Activated B cell treated with CpG ODN at 0.5 μM for 24 hours (primary cell): ENCODE measurements at regions not wholly inside any gene's neighbourhood (a gene's known extent, or its start where the extent isn't known, plus 50 kb on each side); places are given as distances from the start of the nearest gene placed in this dataset.

Experiments
- ATAC-seq: fragments of 200-7000 bp; cut with Tn5 transposase; one replicate; pipeline ENCODE4 v1.10.0; 2021; ENCODE audit warnings: low read depth, mild to moderate bottlenecking, moderate library complexity
- CTCF ChIA-PET: fragments of 350-600 bp; sonication (Branson Sonifier 250); formaldehyde crosslinking; loops from one replicate; lab custom pipeline; 2021; ENCODE audit warnings: antibody characterized with exemption; lab: Charles Lee
- POLR2A ChIA-PET: fragments of 350-600 bp; sonication (Branson Sonifier 250); formaldehyde crosslinking; loops from one replicate; lab custom pipeline; 2021; ENCODE audit warnings: antibody characterized with exemption; lab: Charles Lee
- DNase-seq: peaks from one replicate; pipeline ENCODE4 v3.0.0; 2022
- H3K27ac Mint-ChIP-seq: one replicate; pipeline ENCODE4 v1.8.0; 2020; ENCODE audit warnings: mixed read lengths
- H3K27me3 Mint-ChIP-seq: one replicate; pipeline ENCODE4 v1.8.0; 2021; ENCODE audit warnings: mixed read lengths
- H3K36me3 Mint-ChIP-seq: one replicate; pipeline ENCODE4 v1.8.0; 2021; ENCODE audit warnings: low read depth, mixed read lengths
- H3K4me1 Mint-ChIP-seq: one replicate; pipeline ENCODE4 v1.8.0; 2021; ENCODE audit warnings: mixed read lengths
- H3K4me3 Mint-ChIP-seq: one replicate; pipeline ENCODE4 v1.8.0; 2020; ENCODE audit warnings: mild to moderate bottlenecking, mixed read lengths
- H3K9me3 Mint-ChIP-seq: one replicate; pipeline ENCODE4 v1.8.0; 2020; ENCODE audit warnings: mixed read lengths
- intact Hi-C: fragments of 100-400 bp; cut with micrococcal nuclease; formaldehyde crosslinking; loops from one replicate; pipeline ENCODE4 v1.15.1; 2024
- TF ChIP-seq, protein P1 (sequence below): fragments of 200-600 bp; IDR thresholded peaks from one replicate; pipeline ENCODE4 v1.8.0; 2022; ENCODE audit warnings: antibody characterized with exemption, mild to moderate bottlenecking

DNA sequence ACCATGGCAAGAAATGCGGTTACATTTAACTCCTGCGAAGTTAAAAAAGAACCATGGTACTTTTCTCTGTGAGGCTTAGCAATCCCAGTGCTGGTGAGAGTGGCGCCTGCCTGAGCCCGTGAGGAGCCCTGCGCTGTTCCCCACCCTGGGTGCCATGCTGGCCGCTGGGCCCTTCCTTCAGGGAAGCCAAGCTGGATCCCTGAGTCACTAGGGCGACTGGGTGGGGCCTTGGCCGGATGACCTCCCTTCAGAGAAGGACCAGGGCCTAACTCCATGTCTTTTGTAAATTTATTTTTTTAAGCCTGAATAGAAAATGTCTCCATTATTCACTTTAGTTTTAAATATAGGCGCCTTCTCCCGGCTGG lies 209.1 kb downstream of the ERMARD start:
- no peak overlapping the region for H3K27ac Mint-ChIP-seq
- H3K27me3 Mint-ChIP-seq: peaks cover 18% of the 10 kb centered on the region
- CTCF ChIA-PET: no interaction called here
- POLR2A ChIA-PET: no interaction called here
- H3K9me3 Mint-ChIP-seq: no peaks in the 10 kb centered on the region
- DNase-seq: peak; percentile 7
- no peak overlapping the region for H3K4me3 Mint-ChIP-seq
- ATAC-seq: no peak
- intact Hi-C loops: no loop called here
- no peaks in the 10 kb centered on the region for H3K36me3 Mint-ChIP-seq
- TF ChIP-seq, protein P1, sequence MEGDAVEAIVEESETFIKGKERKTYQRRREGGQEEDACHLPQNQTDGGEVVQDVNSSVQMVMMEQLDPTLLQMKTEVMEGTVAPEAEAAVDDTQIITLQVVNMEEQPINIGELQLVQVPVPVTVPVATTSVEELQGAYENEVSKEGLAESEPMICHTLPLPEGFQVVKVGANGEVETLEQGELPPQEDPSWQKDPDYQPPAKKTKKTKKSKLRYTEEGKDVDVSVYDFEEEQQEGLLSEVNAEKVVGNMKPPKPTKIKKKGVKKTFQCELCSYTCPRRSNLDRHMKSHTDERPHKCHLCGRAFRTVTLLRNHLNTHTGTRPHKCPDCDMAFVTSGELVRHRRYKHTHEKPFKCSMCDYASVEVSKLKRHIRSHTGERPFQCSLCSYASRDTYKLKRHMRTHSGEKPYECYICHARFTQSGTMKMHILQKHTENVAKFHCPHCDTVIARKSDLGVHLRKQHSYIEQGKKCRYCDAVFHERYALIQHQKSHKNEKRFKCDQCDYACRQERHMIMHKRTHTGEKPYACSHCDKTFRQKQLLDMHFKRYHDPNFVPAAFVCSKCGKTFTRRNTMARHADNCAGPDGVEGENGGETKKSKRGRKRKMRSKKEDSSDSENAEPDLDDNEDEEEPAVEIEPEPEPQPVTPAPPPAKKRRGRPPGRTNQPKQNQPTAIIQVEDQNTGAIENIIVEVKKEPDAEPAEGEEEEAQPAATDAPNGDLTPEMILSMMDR: no peak
- peaks cover 23% of the 10 kb centered on the region for H3K4me1 Mint-ChIP-seq

DNA sequence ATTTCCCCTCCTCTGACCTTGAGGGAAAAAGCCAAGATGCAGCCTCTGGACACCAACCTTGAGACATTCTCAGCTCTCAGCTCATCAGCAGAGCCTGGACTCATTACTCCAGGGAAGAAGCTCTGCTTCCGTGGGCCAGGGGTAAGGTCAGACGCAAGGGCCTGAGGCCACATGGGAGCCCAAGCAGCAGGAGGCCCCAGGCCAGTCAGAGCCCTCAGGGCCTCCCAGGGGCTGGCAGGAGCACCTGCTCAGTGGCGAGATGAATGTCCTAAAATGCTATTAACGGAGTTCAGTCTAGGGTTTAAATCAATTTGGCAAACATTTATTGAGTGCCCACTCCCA lies 208.6 kb downstream of the ERMARD start:
- Mint-ChIP-seq H3K36me3 (no peaks in the 10 kb centered on the region), H3K27ac (no peak overlapping the region), H3K9me3 (no peaks in the 10 kb centered on the region), H3K4me3 (no peak overlapping the region), H3K4me1 (peaks cover 23% of the 10 kb centered on the region), H3K27me3 (peaks cover 18% of the 10 kb centered on the region)
- TF ChIP-seq, protein P1: no peak
- ChIA-PET POLR2A (no interaction called here), CTCF (no interaction called here)
- intact Hi-C loops: no loop called here
- DNase-seq (no peak), ATAC-seq (no peak)

DNA sequence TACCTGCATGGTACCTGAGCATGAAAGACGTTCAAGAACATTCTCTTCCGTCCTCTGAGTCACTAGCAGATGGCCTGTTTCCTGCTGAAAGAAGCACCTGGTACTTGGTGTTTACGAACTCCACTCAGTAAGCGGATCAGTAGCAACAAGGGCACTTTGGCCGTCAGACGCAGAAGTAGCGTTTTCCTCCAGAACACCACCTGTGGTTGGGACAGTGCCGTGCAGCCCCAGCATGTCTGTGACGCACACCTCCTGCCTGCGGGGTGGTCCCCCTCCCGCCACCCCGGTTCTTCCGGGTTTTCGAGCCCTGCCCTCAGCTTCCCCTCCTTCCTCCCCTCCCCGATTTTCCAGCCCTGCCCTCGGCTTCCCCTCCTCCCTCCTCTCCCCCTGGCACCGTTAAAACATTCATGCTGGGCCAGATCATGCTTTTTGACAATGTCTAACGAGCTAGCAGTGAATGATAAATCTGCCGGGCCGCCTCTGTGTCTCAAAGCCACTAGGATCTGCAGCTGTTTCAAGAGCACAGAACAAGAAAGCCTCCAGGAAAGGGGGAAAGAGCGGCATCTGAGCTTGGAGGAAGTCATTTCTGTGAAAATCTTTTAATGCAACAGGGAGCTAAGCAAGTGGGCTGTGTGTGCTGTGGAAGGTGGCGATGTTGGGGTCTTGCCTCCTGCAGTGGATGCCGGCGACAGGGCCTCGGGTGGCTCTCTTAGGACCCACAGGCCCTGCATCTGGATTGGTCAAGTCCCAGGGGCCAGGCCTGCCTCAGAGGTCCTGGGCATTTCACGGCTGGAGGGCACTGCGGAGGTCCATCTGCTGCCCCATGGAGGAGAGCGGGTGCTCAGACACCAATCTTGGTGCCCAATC lies 207.9 kb downstream of the ERMARD start:
- H3K27me3 Mint-ChIP-seq: peaks cover 18% of the 10 kb centered on the region
- H3K9me3 Mint-ChIP-seq: no peaks in the 10 kb centered on the region
- DNase-seq: peak; percentile 33
- no peaks in the 10 kb centered on the region for H3K36me3 Mint-ChIP-seq
- ChIA-PET CTCF (no interaction called here), POLR2A (interaction anchor here (1.0 kb wide), 1 partner anchor 257 kb away, joined by 3 read pairs; no protein-coding TSS in a partner anchor)
- peaks cover 23% of the 10 kb centered on the region for H3K4me1 Mint-ChIP-seq
- H3K27ac Mint-ChIP-seq: peak overlapping the region; percentile 76
- intact Hi-C loops: loop anchor here (1.0 to 2.0 kb wide), 2 partner anchors 31 to 130 kb away; no protein-coding TSS in a partner anchor
- TF ChIP-seq, protein P1: no peak
- peak; percentile 91 for ATAC-seq
- H3K4me3 Mint-ChIP-seq: peak overlapping the region; percentile 64

DNA sequence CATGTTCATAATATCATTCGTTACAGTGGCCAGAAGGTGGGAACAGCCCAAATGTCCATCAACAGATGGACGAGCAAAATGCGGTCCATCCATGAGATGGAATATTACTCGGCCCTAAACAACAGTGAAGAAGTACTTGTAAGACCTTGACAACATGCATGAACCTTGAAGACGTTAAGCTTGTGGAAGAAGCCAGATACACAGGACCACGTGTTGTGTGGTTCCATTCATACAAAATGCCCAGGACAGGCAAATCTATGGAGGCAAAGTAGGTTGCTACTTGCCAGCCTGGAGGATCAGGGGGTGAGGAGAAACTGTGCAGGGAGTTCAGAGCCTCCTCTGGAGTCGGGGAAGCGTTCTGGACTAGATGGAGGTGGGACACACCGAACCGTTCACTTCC lies 207.1 kb downstream of the ERMARD start:
- H3K4me3 Mint-ChIP-seq: no peak overlapping the region
- TF ChIP-seq, protein P1: no peak
- ChIA-PET POLR2A (no interaction called here), CTCF (no interaction called here)
- intact Hi-C loops: loop anchor here (2.0 kb wide), 1 partner anchor 32 kb away; no protein-coding TSS in a partner anchor
- peaks cover 18% of the 10 kb centered on the region for H3K27me3 Mint-ChIP-seq
- ATAC-seq (no peak), DNase-seq (no peak)
- no peaks in the 10 kb centered on the region for H3K9me3 Mint-ChIP-seq
- H3K27ac Mint-ChIP-seq: no peak overlapping the region
- peaks cover 23% of the 10 kb centered on the region for H3K4me1 Mint-ChIP-seq
- no peaks in the 10 kb centered on the region for H3K36me3 Mint-ChIP-seq

DNA sequence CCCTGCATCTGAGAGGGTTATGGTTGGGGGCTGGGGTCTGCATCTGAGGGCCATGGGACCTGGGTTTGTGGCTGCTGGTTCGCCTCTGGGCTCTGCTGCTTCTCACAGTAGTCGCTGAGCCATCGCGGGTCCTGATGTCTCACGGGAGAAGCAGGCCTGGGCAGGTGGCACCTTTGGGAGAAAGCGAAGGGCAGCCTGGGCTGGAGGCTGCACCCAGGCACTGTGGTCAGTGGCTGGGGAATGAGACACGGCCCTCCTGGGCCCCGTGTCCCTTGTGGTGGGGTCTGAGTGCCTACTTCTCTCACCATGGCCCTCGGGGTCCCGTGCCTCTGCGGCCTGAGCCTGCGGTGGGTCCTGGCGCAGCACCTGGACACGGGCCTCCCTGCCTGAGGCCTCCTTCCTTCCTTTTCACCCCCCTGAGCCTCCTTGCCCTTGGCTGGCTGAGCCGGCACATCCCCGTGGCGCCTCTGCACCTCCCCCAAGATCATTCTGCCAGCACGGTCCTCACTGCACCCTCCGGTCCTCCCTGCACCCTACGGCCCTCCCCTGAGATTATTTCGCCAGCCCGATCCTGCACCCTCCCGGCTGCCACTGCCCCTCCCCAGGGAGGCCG lies 206.0 kb downstream of the ERMARD start:
- no peak overlapping the region for H3K4me3 Mint-ChIP-seq
- no peak overlapping the region for H3K27ac Mint-ChIP-seq
- peak; percentile 12 for DNase-seq

More for the DNA sequence above, 206.0 kb downstream of the ERMARD start:
- peaks cover 23% of the 10 kb centered on the region for H3K4me1 Mint-ChIP-seq
- TF ChIP-seq, protein P1: no peak
- CTCF ChIA-PET: no interaction called here
- H3K36me3 Mint-ChIP-seq: no peaks in the 10 kb centered on the region
- peaks cover 16% of the 10 kb centered on the region for H3K27me3 Mint-ChIP-seq
- POLR2A ChIA-PET: no interaction called here
- intact Hi-C loops: no loop called here
- ATAC-seq: no peak
- H3K9me3 Mint-ChIP-seq: no peaks in the 10 kb centered on the region
